HEK293 (cell line): ENCODE measurements at regions not wholly inside any gene's neighbourhood (a gene's known extent, or its start where the extent isn't known, plus 50 kb on each side); places are given as distances from the start of the nearest gene placed in this dataset.

ENCODE experiments used
- MYNN ChIP-seq: fragments of 450-650 bp; formaldehyde crosslinking; IDR thresholded peaks from 2 replicates; pipeline ENCODE4 v1.5.1; 2016; ENCODE audit warnings: missing biosample characterization, missing genetic modification characterization, borderline replicate concordance
- PRDM6 ChIP-seq: fragments of 450-650 bp; formaldehyde crosslinking; IDR thresholded peaks from 2 replicates; pipeline ENCODE4 v1.5.1; 2017; ENCODE audit warnings: missing biosample characterization, missing genetic modification characterization
- REST ChIP-seq: fragments of 450-650 bp; formaldehyde crosslinking; IDR thresholded peaks from 2 replicates; pipeline ENCODE4 v1.5.1; 2016; ENCODE audit warnings: missing biosample characterization, missing genetic modification characterization
- SETDB1 ChIP-seq: IDR thresholded peaks from one replicate; pipeline ENCODE4 v1.6.1; 2017; ENCODE audit warnings: mild to moderate bottlenecking, low read length, moderate library complexity, mixed read lengths; ENCODE audit not compliant: insufficient read length
- SP3 ChIP-seq: fragments of 450-650 bp; formaldehyde crosslinking; IDR thresholded peaks from 2 replicates; pipeline ENCODE4 v1.5.1; 2016; ENCODE audit warnings: missing biosample characterization, missing genetic modification characterization
- ZBTB21 ChIP-seq: fragments of 450-650 bp; formaldehyde crosslinking; IDR thresholded peaks from 2 replicates; pipeline ENCODE4 v1.5.1; 2017; ENCODE audit warnings: missing biosample characterization, missing genetic modification characterization
- ZNF24 ChIP-seq: fragments of 450-650 bp; formaldehyde crosslinking; IDR thresholded peaks from 2 replicates; pipeline ENCODE4 v1.5.1; 2016; ENCODE audit warnings: missing biosample characterization, missing genetic modification characterization
- ZNF473 ChIP-seq: fragments of 450-650 bp; formaldehyde crosslinking; IDR thresholded peaks from 2 replicates; pipeline ENCODE4 v1.5.1; 2017; ENCODE audit warnings: missing biosample characterization, missing genetic modification characterization
- ZNF510 ChIP-seq: fragments of 450-650 bp; formaldehyde crosslinking; IDR thresholded peaks from 2 replicates; pipeline ENCODE4 v1.5.1; 2018; ENCODE audit warnings: mild to moderate bottlenecking, missing genetic modification characterization, missing biosample characterization; ENCODE audit not compliant: insufficient replicate concordance
- ZNF571 ChIP-seq: fragments of 450-650 bp; formaldehyde crosslinking; IDR thresholded peaks from 2 replicates; pipeline ENCODE4 v1.5.0; 2017; ENCODE audit warnings: missing biosample characterization, missing genetic modification characterization
- ZNF76 ChIP-seq: fragments of 450-650 bp; formaldehyde crosslinking; IDR thresholded peaks from 2 replicates; pipeline ENCODE4; 2016; ENCODE audit warnings: low read depth, missing biosample characterization, missing genetic modification characterization, borderline replicate concordance
- TF ChIP-seq, protein P1 (sequence below): fragments of 450-650 bp; formaldehyde crosslinking; IDR thresholded peaks from 2 replicates; pipeline ENCODE4 v1.5.1; 2016; ENCODE audit warnings: missing biosample characterization, missing genetic modification characterization

- TF ChIP-seq REST: no peak
- TF ChIP-seq, protein P1, sequence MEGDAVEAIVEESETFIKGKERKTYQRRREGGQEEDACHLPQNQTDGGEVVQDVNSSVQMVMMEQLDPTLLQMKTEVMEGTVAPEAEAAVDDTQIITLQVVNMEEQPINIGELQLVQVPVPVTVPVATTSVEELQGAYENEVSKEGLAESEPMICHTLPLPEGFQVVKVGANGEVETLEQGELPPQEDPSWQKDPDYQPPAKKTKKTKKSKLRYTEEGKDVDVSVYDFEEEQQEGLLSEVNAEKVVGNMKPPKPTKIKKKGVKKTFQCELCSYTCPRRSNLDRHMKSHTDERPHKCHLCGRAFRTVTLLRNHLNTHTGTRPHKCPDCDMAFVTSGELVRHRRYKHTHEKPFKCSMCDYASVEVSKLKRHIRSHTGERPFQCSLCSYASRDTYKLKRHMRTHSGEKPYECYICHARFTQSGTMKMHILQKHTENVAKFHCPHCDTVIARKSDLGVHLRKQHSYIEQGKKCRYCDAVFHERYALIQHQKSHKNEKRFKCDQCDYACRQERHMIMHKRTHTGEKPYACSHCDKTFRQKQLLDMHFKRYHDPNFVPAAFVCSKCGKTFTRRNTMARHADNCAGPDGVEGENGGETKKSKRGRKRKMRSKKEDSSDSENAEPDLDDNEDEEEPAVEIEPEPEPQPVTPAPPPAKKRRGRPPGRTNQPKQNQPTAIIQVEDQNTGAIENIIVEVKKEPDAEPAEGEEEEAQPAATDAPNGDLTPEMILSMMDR (tag by site-specific recombination): no peak
- TF ChIP-seq MYNN (tag by site-specific recombination): no peak
- TF ChIP-seq ZNF473 (tag by site-specific recombination): no peak
- TF ChIP-seq SP3 (tag by site-specific recombination): no peak
- TF ChIP-seq SETDB1: no peak
- no peak for TF ChIP-seq ZBTB21 (tag by site-specific recombination)
- TF ChIP-seq ZNF510 (tag by site-specific recombination): no peak
- TF ChIP-seq ZNF571: no peak
- no peak for TF ChIP-seq PRDM6 (tag by site-specific recombination)
- no peak for TF ChIP-seq ZNF76
- no peak for TF ChIP-seq ZNF24
Observed at GRCh38 chr9:135340143-135340655, 139.4 kb upstream of the PPP1R26 start.
